GM18861 (cell line): ENCODE measurements at regions not wholly inside any gene's neighbourhood (a gene's known extent, or its start where the extent isn't known, plus 50 kb on each side); places are given as distances from the start of the nearest gene placed in this dataset.

ENCODE experiments used
- ATAC-seq: cut with Tn5 transposase; IDR thresholded peaks from one replicate; pipeline ENCODE4 v1.9.1; 2021; ENCODE audit not compliant: unreplicated experiment

GRCh38 chr13:22082030-22082429, 411.2 kb downstream of the FGF9 start:
- ATAC-seq = no peak

- no peak for ATAC-seq
These were observed 411.7 kb downstream of the FGF9 start for GRCh38 chr13:22082437-22083100.

- no peak for ATAC-seq
These were observed 414.1 kb downstream of the FGF9 start for GRCh38 chr13:22085001-22085400.

GRCh38 chr13:22086597-22087330, 415.9 kb downstream of the FGF9 start:
- ATAC-seq = no peak

GRCh38 chr13:22090106-22090505, 419.2 kb downstream of the FGF9 start:
- no peak for ATAC-seq

- ATAC-seq = no peak
These were observed 420.5 kb downstream of the FGF9 start for GRCh38 chr13:22091222-22091970.

- no peak for ATAC-seq
These were observed 421.1 kb downstream of the FGF9 start for GRCh38 chr13:22091971-22092300.

GRCh38 chr13:22092791-22093560, 422.1 kb downstream of the FGF9 start:
- no peak for ATAC-seq

- no peak for ATAC-seq
These were observed 424.9 kb downstream of the FGF9 start for GRCh38 chr13:22095794-22096193.

- no peak for ATAC-seq
These were observed 428.7 kb downstream of the FGF9 start for GRCh38 chr13:22099585-22099984.

GRCh38 chr13:22102271-22102670, 431.4 kb downstream of the FGF9 start:
- no peak for ATAC-seq

GRCh38 chr13:22103046-22104027, 432.5 kb downstream of the FGF9 start:
- ATAC-seq = no peak

- ATAC-seq = no peak
These were observed 435.2 kb downstream of the FGF9 start for GRCh38 chr13:22106058-22106457.

GRCh38 chr13:22107549-22107948, 436.7 kb downstream of the FGF9 start:
- ATAC-seq = no peak

GRCh38 chr13:22108283-22108942, 437.5 kb downstream of the FGF9 start:
- ATAC-seq = no peak

- no peak for ATAC-seq
These were observed 438.1 kb downstream of the FGF9 start for GRCh38 chr13:22108979-22109378.

- ATAC-seq = no peak
These were observed 439.5 kb downstream of the FGF9 start for GRCh38 chr13:22110368-22110767.

GRCh38 chr13:22111152-22111783, 440.4 kb downstream of the FGF9 start:
- no peak for ATAC-seq

GRCh38 chr13:22111961-22112360, 441.1 kb downstream of the FGF9 start:
- ATAC-seq = no peak
